IPS-15b (cell line): ENCODE measurements at regions not wholly inside any gene's neighbourhood (a gene's known extent, or its start where the extent isn't known, plus 50 kb on each side); places are given as distances from the start of the nearest gene placed in this dataset.

Experiments used
- H3K27me3 ChIP-seq: one replicate; pipeline ENCODE4 v1.6.1; 2013; ENCODE audit warnings: low read length; ENCODE audit not compliant: control insufficient read depth, insufficient read depth
- H3K36me3 ChIP-seq: one replicate; pipeline ENCODE4 v1.6.1; 2013; ENCODE audit warnings: low read length; ENCODE audit not compliant: control insufficient read depth, insufficient read depth
- H3K4me1 ChIP-seq: one replicate; pipeline ENCODE4 v1.6.1; 2013; ENCODE audit warnings: mild to moderate bottlenecking, low read length; ENCODE audit not compliant: control insufficient read depth, insufficient read depth
- H3K4me3 ChIP-seq: one replicate; pipeline ENCODE4 v1.5.1; 2013; ENCODE audit warnings: low read depth, low read length
- H3K9ac ChIP-seq: one replicate; pipeline ENCODE4 v1.6.1; 2013; ENCODE audit warnings: low read depth, mild to moderate bottlenecking, low read length
- H3K9me3 ChIP-seq: one replicate; pipeline ENCODE4 v1.6.1; 2013; ENCODE audit warnings: mild to moderate bottlenecking, low read length; ENCODE audit not compliant: control insufficient read depth, insufficient read depth

GRCh38 chr5:92904021-92904420 is 677.0 kb downstream of the NR2F1-AS1 start:
- Histone ChIP-seq H3K9me3 (no peaks in the 10 kb centered on the region), H3K27me3 (no peaks in the 10 kb centered on the region), H3K36me3 (no peaks in the 10 kb centered on the region), H3K4me3 (no peak overlapping the region), H3K4me1 (no peaks in the 10 kb centered on the region), H3K9ac (no peak overlapping the region)

- Histone ChIP-seq H3K4me1 (no peaks in the 10 kb centered on the region), H3K27me3 (no peaks in the 10 kb centered on the region), H3K4me3 (no peak overlapping the region), H3K9me3 (no peaks in the 10 kb centered on the region), H3K36me3 (no peaks in the 10 kb centered on the region), H3K9ac (no peak overlapping the region)
Measured at GRCh38 chr5:92899611-92900010, 681.4 kb downstream of the NR2F1-AS1 start.

- Histone ChIP-seq H3K9ac (no peak overlapping the region), H3K9me3 (no peaks in the 10 kb centered on the region), H3K4me1 (no peaks in the 10 kb centered on the region), H3K27me3 (no peaks in the 10 kb centered on the region), H3K36me3 (no peaks in the 10 kb centered on the region), H3K4me3 (no peak overlapping the region)
Measured at GRCh38 chr5:92896722-92897121, 684.3 kb downstream of the NR2F1-AS1 start.

GRCh38 chr5:92890841-92891244 is 690.2 kb downstream of the NR2F1-AS1 start:
- Histone ChIP-seq H3K4me1 (peaks cover 5% of the 10 kb centered on the region), H3K36me3 (no peaks in the 10 kb centered on the region), H3K27me3 (no peaks in the 10 kb centered on the region), H3K9ac (no peak overlapping the region), H3K4me3 (no peak overlapping the region), H3K9me3 (no peaks in the 10 kb centered on the region)

- Histone ChIP-seq H3K9ac (no peak overlapping the region), H3K4me1 (peaks cover 5% of the 10 kb centered on the region), H3K27me3 (no peaks in the 10 kb centered on the region), H3K36me3 (no peaks in the 10 kb centered on the region), H3K9me3 (no peaks in the 10 kb centered on the region), H3K4me3 (no peak overlapping the region)
Measured at GRCh38 chr5:92889140-92889539, 691.9 kb downstream of the NR2F1-AS1 start.

GRCh38 chr5:92887254-92887653 is 693.8 kb downstream of the NR2F1-AS1 start:
- H3K4me3 ChIP-seq: no peak overlapping the region
- H3K27me3 ChIP-seq: no peaks in the 10 kb centered on the region
- peaks cover 5% of the 10 kb centered on the region for H3K4me1 ChIP-seq
- no peak overlapping the region for H3K9ac ChIP-seq
- H3K9me3 ChIP-seq: no peaks in the 10 kb centered on the region
- H3K36me3 ChIP-seq: no peaks in the 10 kb centered on the region

- peaks cover 5% of the 10 kb centered on the region for H3K4me1 ChIP-seq
- H3K4me3 ChIP-seq: no peak overlapping the region
- H3K9ac ChIP-seq: no peak overlapping the region
- no peaks in the 10 kb centered on the region for H3K9me3 ChIP-seq
- no peaks in the 10 kb centered on the region for H3K36me3 ChIP-seq
- no peaks in the 10 kb centered on the region for H3K27me3 ChIP-seq
Measured at GRCh38 chr5:92886751-92887150, 694.3 kb downstream of the NR2F1-AS1 start.

- H3K4me1 ChIP-seq: peaks cover 5% of the 10 kb centered on the region
- no peak overlapping the region for H3K4me3 ChIP-seq
- H3K9me3 ChIP-seq: no peaks in the 10 kb centered on the region
- no peaks in the 10 kb centered on the region for H3K36me3 ChIP-seq
- no peaks in the 10 kb centered on the region for H3K27me3 ChIP-seq
- no peak overlapping the region for H3K9ac ChIP-seq
Measured at GRCh38 chr5:92885950-92886349, 695.1 kb downstream of the NR2F1-AS1 start.

- Histone ChIP-seq H3K4me1 (peaks cover 5% of the 10 kb centered on the region), H3K9me3 (no peaks in the 10 kb centered on the region), H3K4me3 (no peak overlapping the region), H3K9ac (no peak overlapping the region), H3K36me3 (no peaks in the 10 kb centered on the region), H3K27me3 (no peaks in the 10 kb centered on the region)
Measured at GRCh38 chr5:92884469-92884868, 696.5 kb downstream of the NR2F1-AS1 start.

GRCh38 chr5:92879806-92880543 is 701.0 kb downstream of the NR2F1-AS1 start:
- H3K4me1 ChIP-seq: no peaks in the 10 kb centered on the region
- H3K27me3 ChIP-seq: no peaks in the 10 kb centered on the region
- no peak overlapping the region for H3K4me3 ChIP-seq
- H3K9ac ChIP-seq: no peak overlapping the region
- H3K36me3 ChIP-seq: no peaks in the 10 kb centered on the region
- no peaks in the 10 kb centered on the region for H3K9me3 ChIP-seq

- Histone ChIP-seq H3K27me3 (no peaks in the 10 kb centered on the region), H3K4me3 (no peak overlapping the region), H3K4me1 (no peaks in the 10 kb centered on the region), H3K36me3 (no peaks in the 10 kb centered on the region), H3K9ac (no peak overlapping the region), H3K9me3 (no peaks in the 10 kb centered on the region)
Measured at GRCh38 chr5:92874790-92875189, 706.2 kb downstream of the NR2F1-AS1 start.

GRCh38 chr5:92868442-92868841 is 712.6 kb downstream of the NR2F1-AS1 start:
- Histone ChIP-seq H3K4me1 (no peaks in the 10 kb centered on the region), H3K27me3 (no peaks in the 10 kb centered on the region), H3K36me3 (no peaks in the 10 kb centered on the region), H3K9ac (no peak overlapping the region), H3K9me3 (no peaks in the 10 kb centered on the region), H3K4me3 (no peak overlapping the region)
